Transverse colon (tissue), 3 donors: ENCODE measurements at regions not wholly inside any gene's neighbourhood (a gene's known extent, or its start where the extent isn't known, plus 50 kb on each side); places are given as distances from the start of the nearest gene placed in this dataset.

Source experiments
- EP300 ChIP-seq: sonication (generic); formaldehyde crosslinking; IDR thresholded peaks from one replicate; pipeline ENCODE4 v1.6.1; 2017; ENCODE audit warnings: antibody characterized with exemption, low read depth
- POLR2A ChIP-seq: fragments of 450-650 bp; IDR thresholded peaks from one replicate; pipeline ENCODE4 v1.6.1; 2016; ENCODE audit warnings: antibody characterized with exemption, mild to moderate bottlenecking, moderate library complexity
- TF ChIP-seq, protein P1 (sequence below), 5 experiments: fragments of 200-600 bp in 3 of 5; fragments of 450-650 bp in 2 of 5; sonication (generic) in 3 of 5; IDR thresholded peaks; 1 replicate in 2 of 5; 2 replicates in 3 of 5; pipeline ENCODE4 v1.5.1; 2016 to 2017; ENCODE audit warnings: antibody characterized with exemption in 5 of 5, inconsistent platforms in 3 of 5, mild to moderate bottlenecking in 2 of 5, moderate library complexity in 1 of 5

DNA sequence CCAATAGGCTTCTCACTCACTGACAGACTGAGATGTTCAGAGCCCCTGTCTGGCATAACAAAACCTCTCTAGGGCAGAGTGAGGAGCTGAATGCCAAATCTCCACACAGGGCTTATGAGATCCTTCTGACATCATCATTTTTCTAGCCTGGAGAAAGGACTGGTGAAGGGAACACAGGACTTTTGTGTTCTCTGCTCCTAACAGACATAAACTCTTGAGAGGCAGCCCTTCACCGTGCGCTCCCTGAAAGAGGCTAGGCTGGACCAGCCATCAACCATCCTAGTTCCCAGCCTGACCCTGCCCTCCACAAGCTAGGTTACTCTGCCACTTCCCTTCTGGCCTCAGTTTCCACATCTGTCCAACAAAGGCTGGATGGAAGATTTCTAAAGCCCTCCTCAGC is 141.9 kb downstream of the SUCLG1 start:
- TF ChIP-seq, protein P1, sequence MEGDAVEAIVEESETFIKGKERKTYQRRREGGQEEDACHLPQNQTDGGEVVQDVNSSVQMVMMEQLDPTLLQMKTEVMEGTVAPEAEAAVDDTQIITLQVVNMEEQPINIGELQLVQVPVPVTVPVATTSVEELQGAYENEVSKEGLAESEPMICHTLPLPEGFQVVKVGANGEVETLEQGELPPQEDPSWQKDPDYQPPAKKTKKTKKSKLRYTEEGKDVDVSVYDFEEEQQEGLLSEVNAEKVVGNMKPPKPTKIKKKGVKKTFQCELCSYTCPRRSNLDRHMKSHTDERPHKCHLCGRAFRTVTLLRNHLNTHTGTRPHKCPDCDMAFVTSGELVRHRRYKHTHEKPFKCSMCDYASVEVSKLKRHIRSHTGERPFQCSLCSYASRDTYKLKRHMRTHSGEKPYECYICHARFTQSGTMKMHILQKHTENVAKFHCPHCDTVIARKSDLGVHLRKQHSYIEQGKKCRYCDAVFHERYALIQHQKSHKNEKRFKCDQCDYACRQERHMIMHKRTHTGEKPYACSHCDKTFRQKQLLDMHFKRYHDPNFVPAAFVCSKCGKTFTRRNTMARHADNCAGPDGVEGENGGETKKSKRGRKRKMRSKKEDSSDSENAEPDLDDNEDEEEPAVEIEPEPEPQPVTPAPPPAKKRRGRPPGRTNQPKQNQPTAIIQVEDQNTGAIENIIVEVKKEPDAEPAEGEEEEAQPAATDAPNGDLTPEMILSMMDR (IDR thresholded peaks at IDR 0.05): no peak
- TF ChIP-seq POLR2A (no peak), EP300 (no peak)
